ENCODE measurements at regions not wholly inside any gene's neighbourhood (a gene's known extent, or its start where the extent isn't known, plus 50 kb on each side); places are given as distances from the start of the nearest gene placed in this dataset.

DNA sequence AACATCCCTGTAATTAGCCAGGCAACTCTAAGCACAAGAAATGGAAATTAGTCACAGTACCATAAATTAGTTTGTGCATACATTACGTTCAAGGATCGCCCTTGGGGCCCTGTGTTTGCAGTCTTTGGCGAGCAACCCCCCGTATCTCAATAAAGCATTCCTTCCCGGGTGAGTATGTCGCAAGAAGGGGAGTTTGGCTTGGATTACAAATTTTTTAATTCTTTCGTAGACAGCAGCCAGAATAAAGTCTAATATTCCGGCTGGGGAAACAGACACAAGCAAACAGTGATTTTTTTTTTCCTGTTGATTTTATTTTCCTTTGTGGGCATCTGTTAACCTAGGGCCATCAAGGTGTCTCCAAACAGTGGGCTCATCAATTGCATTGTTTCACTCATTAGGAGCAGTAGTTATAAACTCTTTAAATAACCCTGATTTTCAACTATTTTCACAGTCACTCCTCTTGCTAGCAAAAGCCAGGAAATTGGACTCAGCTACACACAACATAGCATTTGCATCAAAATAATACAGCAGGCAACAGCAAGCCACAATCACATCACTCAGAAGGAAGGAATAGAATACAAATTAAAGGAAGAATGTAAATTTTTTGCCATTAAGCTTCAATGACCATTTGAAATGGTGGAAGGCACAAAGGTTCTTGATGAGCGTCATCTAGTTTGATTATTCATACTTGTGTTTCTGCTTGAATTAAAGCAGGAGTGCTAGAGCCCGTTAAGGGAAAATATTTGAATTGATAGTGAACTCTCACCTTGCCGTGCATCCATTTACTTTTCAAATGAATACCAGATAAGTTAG is 85.3 kb downstream of the LINC00237 start:
- FAIRE-seq (peak; percentile 12), ATAC-seq (peak; percentile 5; the same call in 2 of the 3 replicates), DNase-seq (ENCODE audit: low spot score) (peak; percentile 57)
- intact Hi-C loops (cut with micrococcal nuclease; ENCODE audit: unreplicated experiment) (no loop called here), in situ Hi-C loops (cut with HindIII; ENCODE audit: extremely low pct_ligation_motif_present, low pct_unique_long_range_greater_than_20kb) (loop anchor here (10.0 kb wide), 1 partner anchor 156 kb away; no protein-coding TSS in a partner anchor)
- H2AFZ ChIP-seq (ENCODE audit: low read length): no peak overlapping the region
- 31% methylated on average over 11 of the region's 11 CpGs for WGBS (ENCODE audit: low lambda C conversion rate)
- peak overlapping the region; percentile 47; the same call in 1 of the 2 replicates for H3K9ac ChIP-seq (ENCODE audit: insufficient read depth, low read depth, low read length)
- no peaks in the 10 kb centered on the region for H3K36me3 ChIP-seq (replicated peaks in 1 of 2; ENCODE audit: control insufficient read depth in 1 of 2, insufficient read depth in 2 of 2, low read length in 2 of 2)
- H3K27ac ChIP-seq (ENCODE audit: extremely low read length, insufficient read depth, low read length): peak overlapping the region; percentile 50
- BruUV-seq (replicated peaks): no TSS peak
- H3K4me3 ChIP-seq (replicated peaks in 1 of 3; ENCODE audit: insufficient read depth in 1 of 3, low read depth in 2 of 3, low read length in 3 of 3): peak overlapping the region; percentile 13 to 51 (median 31); a peak in 3 of 6 replicates
- ChIA-PET POLR2A (no interaction called here), CTCF (ENCODE audit: low intra/inter-chr PET ratio, low total read pairs) (no interaction called here)
- H4K20me1 ChIP-seq (ENCODE audit: insufficient read depth, low read length): no peaks in the 10 kb centered on the region
- H3K4me1 ChIP-seq (ENCODE audit: insufficient read depth, low read length): peaks cover 65% of the 10 kb centered on the region
- no peaks in the 10 kb centered on the region for H3K79me2 ChIP-seq (ENCODE audit: insufficient read depth, low read length)
- peak overlapping the region; percentile 58 for H3K4me2 ChIP-seq (ENCODE audit: low read depth, low read length)
- no peaks in the 10 kb centered on the region for H3K9me3 ChIP-seq (ENCODE audit: low read length)
- H3K27me3 ChIP-seq (ENCODE audit: control insufficient read depth in 1 of 2, insufficient read depth in 2 of 2, low read length in 2 of 2): no peaks in the 10 kb centered on the region
- TF ChIP-seq MIXL1 (CRISPR knock-in tag; IDR thresholded peaks at IDR 0.05) (no peak), POLR2AphosphoS5 (IDR thresholded peaks at IDR 0.05; ENCODE audit: low read depth, low read length) (no peak), HNRNPL (IDR thresholded peaks at IDR 0.05; ENCODE audit: low read depth, low read length) (no peak), FOXP1 (IDR thresholded peaks at IDR 0.05) (no peak), FOXP1 (CRISPR knock-in tag; IDR thresholded peaks at IDR 0.05) (peak; percentile 19; the same call in 1 of the 2 replicates), KMT2B (CRISPR knock-in tag; IDR thresholded peaks at IDR 0.05) (no peak), ZNF816 (CRISPR knock-in tag; IDR thresholded peaks at IDR 0.05; ENCODE audit: borderline replicate concordance) (no peak), ZNF230 (CRISPR knock-in tag; IDR thresholded peaks at IDR 0.05) (no peak), KLF12 (CRISPR knock-in tag; IDR thresholded peaks at IDR 0.05; ENCODE audit: borderline replicate concordance) (no peak), ATF1 (CRISPR knock-in tag; IDR thresholded peaks at IDR 0.05) (no peak), TARDBP (CRISPR knock-in tag; IDR thresholded peaks at IDR 0.05) (no peak), ZNF335 (CRISPR knock-in tag; IDR thresholded peaks at IDR 0.05) (no peak), DNMT1 (CRISPR knock-in tag; IDR thresholded peaks at IDR 0.05) (no peak), DNMT3B (CRISPR knock-in tag; conservative IDR thresholded peaks at IDR 0.05) (no peak), CCDC6 (CRISPR knock-in tag; IDR thresholded peaks at IDR 0.05) (no peak), PRDM10 (CRISPR knock-in tag; IDR thresholded peaks at IDR 0.05; ENCODE audit: low read depth) (no peak), ZNF660 (CRISPR knock-in tag; IDR thresholded peaks at IDR 0.05; ENCODE audit: borderline replicate concordance, low read depth) (no peak)
- TF ChIP-seq, protein P1, sequence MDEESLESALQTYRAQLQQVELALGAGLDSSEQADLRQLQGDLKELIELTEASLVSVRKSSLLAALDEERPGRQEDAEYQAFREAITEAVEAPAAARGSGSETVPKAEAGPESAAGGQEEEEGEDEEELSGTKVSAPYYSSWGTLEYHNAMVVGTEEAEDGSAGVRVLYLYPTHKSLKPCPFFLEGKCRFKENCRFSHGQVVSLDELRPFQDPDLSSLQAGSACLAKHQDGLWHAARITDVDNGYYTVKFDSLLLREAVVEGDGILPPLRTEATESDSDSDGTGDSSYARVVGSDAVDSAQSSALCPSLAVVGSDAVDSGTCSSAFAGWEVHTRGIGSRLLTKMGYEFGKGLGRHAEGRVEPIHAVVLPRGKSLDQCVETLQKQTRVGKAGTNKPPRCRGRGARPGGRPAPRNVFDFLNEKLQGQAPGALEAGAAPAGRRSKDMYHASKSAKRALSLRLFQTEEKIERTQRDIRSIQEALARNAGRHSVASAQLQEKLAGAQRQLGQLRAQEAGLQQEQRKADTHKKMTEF (CRISPR knock-in tag; IDR thresholded peaks at IDR 0.05): no peak
- TF ChIP-seq, protein P2, sequence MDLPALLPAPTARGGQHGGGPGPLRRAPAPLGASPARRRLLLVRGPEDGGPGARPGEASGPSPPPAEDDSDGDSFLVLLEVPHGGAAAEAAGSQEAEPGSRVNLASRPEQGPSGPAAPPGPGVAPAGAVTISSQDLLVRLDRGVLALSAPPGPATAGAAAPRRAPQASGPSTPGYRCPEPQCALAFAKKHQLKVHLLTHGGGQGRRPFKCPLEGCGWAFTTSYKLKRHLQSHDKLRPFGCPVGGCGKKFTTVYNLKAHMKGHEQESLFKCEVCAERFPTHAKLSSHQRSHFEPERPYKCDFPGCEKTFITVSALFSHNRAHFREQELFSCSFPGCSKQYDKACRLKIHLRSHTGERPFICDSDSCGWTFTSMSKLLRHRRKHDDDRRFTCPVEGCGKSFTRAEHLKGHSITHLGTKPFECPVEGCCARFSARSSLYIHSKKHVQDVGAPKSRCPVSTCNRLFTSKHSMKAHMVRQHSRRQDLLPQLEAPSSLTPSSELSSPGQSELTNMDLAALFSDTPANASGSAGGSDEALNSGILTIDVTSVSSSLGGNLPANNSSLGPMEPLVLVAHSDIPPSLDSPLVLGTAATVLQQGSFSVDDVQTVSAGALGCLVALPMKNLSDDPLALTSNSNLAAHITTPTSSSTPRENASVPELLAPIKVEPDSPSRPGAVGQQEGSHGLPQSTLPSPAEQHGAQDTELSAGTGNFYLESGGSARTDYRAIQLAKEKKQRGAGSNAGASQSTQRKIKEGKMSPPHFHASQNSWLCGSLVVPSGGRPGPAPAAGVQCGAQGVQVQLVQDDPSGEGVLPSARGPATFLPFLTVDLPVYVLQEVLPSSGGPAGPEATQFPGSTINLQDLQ (CRISPR knock-in tag; IDR thresholded peaks at IDR 0.05): no peak
